MM.1S (cell line): ENCODE measurements at regions not wholly inside any gene's neighbourhood (a gene's known extent, or its start where the extent isn't known, plus 50 kb on each side); places are given as distances from the start of the nearest gene placed in this dataset.

ENCODE experiments used
- CTCF ChIP-seq: fragments of 300-600 bp; sonication (generic); IDR thresholded peaks from 2 replicates; pipeline ENCODE4 v1.5.1; 2016; ENCODE audit warnings: antibody characterized with exemption, low read length, mixed read lengths
- EZH2phosphoT487 ChIP-seq: fragments of 300-600 bp; sonication (generic); IDR thresholded peaks from 2 replicates; pipeline ENCODE4 v1.6.1; 2018; ENCODE audit warnings: antibody characterized with exemption, low read length

GRCh38 chr2:16152928-16153753, 212.8 kb downstream of the MYCN start:
- TF ChIP-seq CTCF (no peak), EZH2phosphoT487 (no peak)
